ENCODE measurements at regions not wholly inside any gene's neighbourhood (a gene's known extent, or its start where the extent isn't known, plus 50 kb on each side); places are given as distances from the start of the nearest gene placed in this dataset.

DNA sequence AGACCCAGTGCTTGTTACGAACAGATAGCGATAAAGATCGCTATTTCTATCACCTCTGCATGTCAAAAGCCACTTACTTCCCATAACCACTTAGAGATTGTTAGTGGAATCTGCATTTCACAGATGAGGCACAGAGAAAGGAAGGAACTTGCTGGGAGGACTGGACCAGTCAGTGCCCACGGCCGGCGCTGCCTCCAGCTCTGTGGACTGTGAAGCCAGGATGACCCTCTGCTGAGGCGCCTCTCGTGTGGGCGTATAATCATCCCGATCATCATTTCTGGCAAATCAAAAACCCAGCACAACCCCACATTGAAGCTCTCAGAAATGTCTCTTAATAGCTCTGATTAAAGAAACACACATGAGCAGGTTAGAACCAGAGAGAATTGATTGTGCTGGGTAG, 61.5 kb upstream of the ADRA2C start:
- DNase-seq = no peak

DNA sequence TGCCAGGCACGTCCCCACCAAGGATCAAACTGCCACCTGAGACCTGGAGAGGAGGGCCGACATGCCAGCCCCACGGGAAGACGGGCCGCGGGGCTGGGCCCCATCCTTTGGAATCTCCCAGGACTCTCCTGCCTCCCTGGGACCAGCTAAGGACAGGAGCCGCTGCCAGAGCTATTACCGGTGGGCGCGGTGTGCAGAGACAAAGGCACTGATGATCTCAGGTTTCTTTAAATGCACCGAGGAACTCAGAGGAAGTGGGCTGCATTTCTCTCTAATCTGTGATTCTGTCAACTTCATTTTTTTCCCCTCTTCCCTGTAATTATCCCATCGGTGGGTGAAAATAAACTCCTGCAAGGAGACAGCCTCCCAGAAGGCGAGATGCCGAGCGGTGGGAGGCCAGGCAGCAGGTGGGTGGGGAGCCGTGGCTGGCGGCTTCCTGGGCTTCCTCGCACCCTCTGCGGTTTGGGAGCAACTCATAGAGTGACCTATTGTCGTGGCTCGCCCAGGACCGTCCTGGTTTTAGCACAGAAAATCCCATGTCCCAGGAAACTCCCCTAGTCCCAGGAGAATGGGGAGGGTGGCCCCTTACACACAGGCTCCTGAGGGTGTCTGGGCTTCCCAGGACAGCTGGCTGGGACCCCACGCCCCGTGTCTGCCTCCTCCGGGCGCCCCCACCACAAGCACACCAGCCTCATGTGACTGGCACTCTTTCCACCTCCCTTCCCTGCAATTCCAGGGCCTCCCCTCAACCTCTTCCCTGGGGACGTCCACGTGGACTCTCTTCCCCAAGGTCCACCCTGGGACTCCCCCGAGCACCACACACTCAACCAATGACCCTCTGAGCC, 62.3 kb upstream of the ADRA2C start:
- DNase-seq = no peak

DNA sequence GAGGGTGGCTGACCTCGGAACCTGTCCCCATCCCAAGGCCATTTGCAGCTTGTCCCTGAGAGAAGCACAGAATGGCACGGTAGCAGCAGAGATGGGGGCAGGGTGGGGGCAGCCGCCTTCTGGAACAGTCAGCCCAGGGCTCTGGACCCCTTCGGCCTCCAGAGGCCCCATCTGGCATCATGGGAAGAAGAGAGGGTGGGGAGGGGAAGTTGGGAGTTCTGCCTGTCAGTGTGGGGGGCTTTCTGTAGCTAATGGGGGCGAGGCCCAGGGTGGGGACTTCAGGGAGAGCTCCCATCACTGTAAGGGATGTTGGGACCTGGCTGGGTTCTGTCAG, 62.9 kb upstream of the ADRA2C start:
- DNase-seq = no peak

DNA sequence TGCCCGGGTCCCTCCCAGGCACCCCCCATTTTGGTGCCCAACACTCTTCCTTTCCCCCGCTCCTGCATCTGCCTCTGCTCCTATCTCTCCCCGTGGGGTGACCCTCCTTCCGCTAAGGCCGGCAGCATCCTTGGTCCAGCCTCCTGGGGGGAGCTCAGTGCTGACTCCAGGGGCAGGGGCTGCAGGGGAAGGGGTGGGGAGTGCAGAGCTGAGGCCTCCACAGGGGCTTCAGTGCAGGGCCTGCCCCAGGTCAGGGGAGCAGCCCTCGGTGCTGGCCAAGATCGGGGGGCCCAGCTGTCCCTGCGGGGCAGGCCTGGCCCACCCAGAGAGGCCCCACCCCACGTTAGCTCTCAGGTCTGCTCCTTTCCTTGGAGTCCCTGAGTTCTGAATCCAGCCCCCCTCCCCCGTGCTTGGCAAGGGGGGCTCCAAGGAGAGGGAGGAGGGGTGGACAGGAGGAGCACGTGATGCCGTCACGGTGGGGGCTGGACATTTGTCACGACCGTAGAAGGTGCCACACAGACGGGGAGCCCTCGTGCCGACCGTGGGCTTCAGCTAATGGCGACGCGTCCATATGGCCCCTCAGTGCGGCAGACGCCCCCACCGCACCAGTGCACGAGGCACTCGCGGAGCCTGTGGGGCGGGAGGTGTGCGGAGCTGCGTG, 63.5 kb upstream of the ADRA2C start:
- DNase-seq = no peak

DNA sequence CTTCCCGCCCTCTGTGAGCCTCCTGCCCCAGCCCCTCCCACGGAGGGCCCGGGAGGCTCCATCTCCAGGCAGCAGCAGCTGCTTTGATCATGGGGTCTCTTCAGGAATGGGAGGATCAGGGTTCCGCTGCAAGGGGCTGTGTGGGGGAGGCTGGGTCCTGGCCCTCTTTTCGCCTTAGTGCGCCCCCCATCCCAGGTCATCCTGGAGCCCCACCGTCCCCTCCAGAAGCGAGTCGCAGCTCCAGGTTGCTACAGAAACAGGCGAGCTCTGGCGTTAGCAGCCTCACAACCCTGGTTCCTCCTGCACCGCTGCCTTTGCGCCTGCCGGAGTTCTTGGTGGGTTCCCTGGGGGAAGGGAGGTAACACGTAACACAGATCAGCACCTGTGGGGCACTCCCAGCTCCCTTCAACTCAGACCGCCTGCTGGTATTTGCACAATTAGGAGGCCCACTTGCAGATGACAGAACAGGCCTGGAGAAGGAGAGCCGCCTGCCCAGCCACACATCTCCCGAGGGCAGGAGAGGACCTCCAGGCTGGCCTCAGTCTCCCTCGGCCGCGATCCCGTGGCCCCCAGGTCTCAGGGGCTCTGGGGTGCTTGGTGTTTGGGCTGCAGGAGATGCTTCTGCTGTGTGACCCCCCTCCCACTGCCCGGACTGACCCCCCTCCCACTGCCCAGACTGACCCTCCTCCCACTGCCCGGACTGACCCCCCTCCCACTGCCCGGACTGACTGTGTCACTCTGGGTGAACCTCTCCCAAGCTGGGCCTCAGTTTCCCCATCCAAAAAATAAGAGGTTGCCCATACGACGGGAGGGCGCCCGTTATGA, 64.2 kb upstream of the ADRA2C start:
- no peak for DNase-seq

DNA sequence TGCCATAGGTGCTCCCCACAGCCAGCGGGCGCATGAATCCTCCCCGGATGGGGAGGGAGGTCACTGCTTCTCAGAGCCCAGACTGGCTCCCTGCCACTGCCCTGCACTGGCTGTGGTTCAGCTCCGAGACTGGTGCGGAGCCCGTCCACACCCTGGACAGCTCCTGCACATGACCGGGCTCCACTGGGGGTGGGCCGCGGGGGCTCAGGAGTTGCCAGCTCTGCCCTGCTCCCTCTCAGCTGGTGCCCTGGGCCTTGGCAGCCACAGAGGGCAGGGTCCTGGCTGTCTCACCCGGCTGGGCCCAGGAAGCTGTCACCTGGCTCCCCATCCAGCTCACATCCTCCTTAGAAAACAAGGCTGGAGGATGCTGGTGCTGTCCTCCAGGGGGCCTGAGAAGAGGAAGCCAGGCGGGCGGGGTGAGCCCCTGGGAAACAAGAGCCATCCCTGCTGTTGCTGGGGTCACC, 64.9 kb upstream of the ADRA2C start:
- DNase-seq = no peak

DNA sequence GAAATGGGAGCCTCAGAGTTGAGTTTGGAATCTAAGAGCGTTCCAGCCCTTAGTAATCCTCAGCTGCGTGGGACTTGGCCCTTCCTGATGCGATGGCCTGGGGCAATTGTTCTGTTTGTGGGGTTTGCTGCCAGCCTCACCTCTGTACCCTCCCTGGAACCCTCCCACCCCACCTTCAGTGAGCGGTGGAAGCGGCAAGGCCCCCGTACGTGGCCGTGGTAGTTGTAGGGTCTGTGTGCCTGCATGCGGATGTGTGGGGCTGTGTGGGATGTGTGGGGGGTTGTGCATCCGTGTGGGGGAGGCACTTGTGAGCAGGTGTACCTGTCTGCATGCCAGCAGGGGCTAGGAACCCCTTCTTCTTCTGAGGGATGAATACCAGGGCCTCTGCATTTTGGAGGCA, 65.4 kb upstream of the ADRA2C start:
- no peak for DNase-seq

DNA sequence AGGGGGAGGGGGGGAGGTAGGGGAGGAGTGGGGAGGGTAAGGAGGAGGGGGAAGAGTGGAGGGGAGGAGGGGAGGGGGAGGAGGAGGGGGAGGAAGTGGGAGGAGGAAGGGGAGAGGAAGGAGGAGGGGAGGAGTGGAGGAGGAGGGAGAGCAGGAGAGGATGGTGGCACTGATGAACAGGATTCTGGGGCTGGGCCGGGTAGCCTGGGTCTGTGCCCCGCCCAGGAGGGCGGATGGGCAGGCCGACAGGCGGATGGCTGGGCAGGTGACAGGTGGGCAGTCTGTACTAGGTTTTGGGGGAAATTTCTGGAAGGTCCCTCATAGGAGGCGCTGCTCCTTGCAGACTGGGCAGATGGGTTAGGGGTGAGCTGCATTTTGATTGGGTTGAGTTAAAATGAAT, 66.0 kb upstream of the ADRA2C start:
- DNase-seq = no peak

DNA sequence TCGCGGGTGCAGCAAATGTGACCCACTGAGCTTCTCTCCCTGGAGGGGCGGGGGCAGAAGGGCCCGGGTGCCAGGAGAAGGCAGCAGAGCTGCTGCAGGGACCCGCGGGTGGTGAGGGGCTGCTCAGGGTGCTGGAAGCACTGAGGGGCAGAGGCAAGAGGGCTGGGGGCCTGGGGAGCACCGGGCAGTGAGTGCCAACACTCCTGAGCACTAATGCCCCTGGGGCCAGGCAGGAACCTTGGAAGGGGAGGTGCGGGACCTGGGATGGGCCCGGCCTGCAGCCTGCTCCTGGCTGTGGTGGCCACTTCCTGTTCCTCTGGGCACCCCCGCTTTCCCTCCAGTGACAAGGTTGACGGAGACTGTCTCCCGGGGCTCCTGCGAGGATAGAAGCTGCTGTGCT, 66.5 kb upstream of the ADRA2C start:
- no peak for DNase-seq

DNA sequence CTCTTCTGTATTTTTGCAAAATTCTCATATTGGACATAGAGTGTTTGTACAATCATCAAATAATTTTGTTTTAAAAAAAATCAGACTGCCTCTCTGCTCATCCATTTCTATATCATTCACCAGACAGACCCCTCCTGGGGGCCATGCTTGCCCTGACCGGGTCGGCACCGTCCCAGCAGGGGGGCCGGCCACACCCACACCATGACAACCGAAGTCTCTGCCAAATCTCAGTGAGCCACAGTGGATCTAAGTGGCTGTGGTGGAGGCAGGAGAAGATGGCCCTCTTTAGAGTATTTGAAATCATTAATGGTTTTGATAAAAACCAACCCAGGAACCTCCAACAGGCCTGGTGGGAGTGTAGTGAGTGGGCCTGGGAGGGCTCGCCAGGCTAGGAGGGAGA, 66.9 kb upstream of the ADRA2C start:
- no peak for DNase-seq

DNA sequence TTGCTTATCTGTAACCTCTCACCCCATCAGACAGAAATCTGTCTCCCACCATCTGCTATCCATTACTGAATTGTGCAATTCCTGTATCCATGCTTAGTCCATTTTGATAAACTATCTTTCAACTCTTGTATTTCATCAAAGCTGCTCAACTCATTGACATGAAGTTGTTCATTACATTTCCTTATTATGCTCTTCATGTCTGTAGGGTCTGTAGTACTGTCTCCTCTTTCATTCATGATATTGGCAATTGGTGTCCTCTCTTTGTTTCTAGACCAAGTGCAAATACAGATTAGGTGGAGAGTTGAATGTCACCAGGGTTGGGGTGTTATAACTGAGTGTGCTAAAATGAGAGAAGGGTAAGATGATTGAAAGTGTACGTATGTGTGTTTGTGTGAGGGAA, 69.2 kb upstream of the ADRA2C start:
- no peak for DNase-seq

DNA sequence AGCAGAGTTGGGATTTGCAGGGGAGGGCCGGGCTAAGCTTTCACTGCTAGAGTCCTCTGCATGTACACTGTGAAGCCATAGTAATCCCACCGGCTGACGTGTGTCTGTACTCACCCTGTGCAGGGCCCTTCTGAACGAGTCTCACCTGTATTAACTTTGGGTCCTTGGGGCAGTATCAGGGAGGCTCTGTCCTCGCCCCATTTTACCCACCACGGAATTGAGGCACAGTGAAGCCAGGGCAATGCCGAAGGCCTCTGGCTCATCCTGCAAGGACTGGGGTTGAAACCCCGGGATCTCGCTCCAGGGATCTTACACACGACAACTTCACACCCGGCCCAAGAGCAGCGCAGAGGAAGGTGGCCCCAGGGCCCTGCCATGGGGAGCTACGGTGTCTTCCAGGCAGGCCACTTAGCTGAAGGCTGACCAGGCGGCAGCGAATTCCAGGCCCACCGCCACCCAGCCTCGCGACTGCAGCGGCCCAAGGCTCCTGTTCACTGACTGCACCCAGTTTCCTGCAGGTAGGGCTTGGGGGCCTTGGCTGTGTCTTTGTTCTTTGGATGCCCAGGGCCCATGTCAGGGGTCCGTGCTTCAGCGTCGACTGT, 75.5 kb upstream of the ADRA2C start:
- no peak for DNase-seq

DNA sequence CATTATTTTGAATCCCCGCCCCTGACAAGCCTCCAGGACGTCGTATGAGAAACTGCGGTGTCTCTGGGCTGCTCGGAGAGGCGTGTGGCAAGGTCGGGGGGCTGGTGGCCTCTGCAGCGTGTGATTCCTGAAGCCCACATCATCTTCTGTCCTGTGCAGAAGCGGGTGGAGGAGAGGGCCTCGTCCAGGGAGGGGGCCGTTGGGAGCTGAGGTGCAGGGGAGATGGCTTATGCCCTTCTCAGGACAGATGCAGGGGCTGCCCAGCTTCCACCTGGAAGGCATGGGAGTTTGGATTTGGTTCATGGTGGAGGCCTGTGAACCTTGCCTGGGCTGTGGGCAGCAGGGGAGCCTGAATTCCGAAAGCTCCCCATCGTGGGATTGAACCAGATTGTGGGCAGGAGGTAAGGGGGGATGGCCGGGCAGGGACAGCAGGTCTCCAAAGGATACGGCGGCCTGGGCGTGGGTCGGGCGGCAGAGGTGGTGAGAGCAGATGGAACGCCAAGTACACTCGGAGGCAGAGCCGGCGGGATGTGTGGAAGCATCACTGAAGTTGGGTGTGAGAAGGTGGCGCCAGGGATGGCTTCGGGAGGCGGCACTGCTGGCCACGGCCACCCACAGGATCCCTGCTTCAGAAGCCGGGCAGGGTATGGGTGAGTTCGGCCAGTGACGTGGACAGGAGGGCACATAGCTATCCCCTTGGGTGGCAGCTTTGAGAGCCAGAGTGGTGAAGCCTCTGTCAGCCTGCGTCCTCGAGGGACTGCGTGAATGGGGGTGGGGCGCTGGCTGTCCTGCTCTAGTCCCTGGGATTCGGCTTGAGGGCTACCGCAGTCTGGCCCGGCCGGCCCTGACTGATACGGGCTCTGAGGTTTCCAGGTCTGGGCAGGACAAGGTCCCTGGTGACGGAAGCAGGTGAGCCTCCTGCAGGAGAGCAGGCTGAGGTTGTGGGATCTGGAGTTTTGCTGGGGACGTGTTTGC, 76.3 kb upstream of the ADRA2C start:
- no peak for DNase-seq

DNA sequence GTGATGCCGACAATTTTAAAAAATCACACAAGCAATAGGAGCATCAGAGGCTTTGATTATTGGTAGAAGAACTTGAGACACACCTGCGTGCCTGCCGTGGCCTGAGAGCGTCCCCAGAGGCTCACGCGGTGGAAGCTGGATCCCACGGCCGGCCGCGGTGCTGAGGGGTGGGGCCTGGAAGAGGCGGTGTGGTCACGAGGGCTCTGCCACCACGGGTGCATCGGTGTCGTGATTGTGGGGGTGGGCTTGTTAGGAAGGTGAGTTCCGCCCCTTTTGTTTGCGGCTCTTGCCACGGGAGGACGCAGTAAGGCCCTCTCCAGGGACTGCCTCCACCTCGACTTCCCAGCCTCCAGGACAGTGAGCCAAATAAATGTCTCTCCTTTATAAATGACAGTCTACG, 77.2 kb upstream of the ADRA2C start:
- no peak for DNase-seq

DNA sequence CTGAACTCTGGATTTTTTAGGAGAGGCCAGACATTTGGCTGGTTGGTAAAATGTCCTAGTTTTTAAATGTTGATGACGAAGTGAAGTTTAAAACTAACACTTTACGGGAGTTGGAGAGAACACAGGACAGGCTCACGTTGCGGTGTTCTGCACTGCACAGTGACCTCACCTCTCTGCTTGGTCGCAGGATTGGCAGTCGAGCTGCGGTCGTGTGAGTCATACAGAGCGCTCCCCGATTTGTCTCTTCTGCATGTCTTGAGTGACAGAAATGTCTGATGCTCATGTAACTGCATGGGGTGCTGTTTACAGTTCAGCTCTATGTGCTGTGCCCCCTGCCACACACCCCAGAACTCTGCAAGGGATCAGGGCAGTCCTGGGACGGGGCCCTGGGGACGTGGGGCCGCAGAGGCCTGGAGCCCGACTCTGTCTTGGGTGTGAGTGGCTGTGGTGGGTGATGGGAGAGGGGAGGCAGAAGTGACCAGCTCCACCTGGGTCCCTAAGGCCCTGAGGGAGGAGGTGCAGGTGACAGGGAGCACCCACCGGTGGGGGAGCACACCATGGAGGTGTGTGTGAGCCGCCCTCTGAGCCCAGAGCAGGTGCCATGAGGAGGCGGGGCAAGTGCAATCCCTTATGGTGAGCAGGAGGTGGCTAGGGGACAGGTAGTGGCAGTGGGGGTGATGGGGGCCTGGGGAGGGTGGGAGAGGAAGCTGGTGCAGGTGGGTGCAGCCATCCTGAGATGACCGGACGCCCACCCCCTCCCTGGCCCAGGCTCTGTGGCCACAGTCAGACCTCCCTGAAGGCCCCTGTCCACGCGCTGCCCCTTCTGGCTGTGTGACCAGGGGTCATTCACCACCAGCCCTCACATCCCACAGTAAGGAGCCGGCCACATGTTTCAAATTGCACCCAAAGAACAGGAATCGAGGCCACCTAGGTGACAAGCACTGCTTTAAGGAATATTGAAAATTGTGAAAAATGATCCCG, 77.9 kb upstream of the ADRA2C start:
- DNase-seq = no peak

DNA sequence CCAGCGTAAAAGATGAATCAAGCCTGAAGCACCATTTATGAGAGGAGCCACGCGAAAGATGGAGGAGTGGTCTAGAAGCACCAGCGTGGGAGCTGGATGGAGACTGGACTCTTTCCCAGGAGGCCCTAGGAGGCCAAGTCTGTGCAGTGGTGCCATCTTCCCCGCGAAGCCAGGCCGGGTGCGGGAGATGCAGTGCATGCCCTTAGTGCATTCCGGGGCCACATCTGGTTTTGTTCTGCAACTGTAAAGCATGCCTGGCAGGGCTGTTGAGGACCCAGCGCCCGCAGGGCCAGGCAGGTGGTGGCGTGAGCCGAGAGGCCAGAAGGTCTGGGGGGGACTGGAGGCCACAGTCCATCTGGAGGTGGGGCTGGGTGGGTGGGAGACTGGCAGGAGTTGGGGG, 78.6 kb upstream of the ADRA2C start:
- DNase-seq = no peak

DNA sequence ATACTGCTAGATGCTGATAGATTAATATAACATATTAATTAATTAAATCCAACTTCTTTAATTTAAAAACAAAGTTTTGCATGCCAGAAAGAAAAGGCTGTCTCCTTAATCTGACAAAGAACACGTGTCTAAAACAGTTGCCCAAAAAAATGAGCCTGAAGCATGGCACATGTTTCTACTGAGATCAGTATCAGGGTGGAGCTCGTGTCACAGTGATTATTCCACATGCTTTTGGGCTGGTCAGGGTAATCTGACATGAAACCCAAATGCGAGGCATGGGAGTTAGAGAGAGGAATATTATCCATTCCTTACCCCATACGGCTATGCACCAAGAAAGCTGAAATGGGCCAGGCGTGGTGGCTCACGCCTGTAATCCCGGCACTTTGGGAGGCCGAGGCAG, 79.4 kb upstream of the ADRA2C start:
- DNase-seq = no peak

DNA sequence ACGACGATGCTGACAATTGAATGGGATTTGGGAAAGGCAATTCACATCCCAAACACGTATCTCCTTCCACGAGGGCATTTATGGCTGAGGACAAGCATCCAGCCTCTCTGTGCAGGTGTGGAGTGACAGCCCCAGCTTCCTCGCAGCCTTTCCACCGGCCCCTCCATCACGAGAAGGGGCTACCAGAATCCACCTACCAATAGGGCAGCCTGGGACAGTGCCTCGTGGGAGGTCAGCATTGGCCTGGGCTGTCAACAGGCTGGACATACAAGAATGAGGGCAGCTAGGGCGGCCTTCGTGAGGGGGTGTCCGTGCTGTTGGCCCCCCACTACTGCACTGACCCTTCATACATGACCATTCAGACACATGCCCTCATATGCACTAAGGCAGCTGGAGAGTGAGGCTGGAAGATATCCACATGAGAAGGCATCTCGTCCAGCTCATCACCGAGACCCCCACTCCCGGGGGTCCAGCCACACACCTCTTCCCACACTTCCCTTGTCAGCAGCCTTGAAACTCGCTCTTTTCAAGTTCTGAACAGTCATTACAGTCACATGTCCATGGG, 81.0 kb upstream of the ADRA2C start:
- no peak for DNase-seq

DNA sequence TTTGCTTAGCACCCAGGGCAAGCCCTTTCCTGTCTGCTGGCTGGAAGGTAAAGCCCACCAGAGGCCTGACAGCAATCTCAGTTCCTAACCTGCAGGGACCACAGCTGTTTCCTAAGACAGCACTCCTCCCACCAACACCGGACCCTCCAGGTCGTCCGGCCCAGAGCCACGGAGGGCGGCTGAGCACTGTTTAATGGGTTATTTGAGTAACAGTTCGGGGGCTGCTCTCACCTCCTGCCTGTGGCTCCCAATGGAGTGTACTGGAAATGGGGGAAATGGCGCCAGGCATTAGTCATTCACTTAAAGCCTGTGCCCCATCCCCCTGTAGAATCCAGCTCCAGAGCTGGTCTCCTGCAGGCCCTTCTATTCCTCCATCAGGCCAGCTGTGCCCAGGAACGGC, 81.6 kb upstream of the ADRA2C start:
- DNase-seq = no peak

DNA sequence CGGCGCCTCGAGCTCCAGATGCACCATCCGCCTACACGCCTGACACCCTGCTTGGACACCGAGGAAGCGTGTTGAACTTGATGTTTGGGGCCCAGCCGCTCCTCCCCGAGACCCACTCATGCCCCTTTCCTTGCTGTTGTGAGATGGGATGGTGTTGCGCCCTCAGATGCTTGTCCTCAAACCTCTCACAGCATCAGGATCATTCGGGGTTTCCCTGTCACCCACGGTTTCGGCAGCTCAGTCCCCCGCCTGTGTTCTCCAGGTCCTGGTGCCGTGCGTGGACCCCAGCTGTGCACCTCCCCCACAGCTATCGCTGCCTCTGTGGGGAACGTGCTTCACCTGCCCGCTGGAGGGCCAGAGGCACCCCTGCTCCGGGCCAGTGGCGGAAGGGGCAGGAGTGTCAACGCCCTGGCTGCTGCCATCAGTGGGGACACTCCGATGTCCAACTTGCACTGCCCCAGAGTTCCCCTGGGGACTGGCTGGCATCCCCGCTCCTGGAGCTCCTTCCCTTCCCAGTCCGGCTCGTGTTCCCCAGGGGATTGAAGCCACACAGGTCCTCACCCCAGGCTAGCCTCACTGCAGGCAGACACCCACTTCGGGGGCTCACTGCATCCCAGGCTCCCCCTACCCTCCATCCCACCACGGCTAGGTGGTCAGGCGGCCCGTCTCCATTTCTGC, 82.3 kb upstream of the ADRA2C start:
- no peak for DNase-seq

All from activated T-cell treated with anti-CD3 and anti-CD28 coated beads, Interleukin-2, amount 50 U/mL, for 48 hours (primary cell).